ENCODE measurements at regions not wholly inside any gene's neighbourhood (a gene's known extent, or its start where the extent isn't known, plus 50 kb on each side); places are given as distances from the start of the nearest gene placed in this dataset.

DNA sequence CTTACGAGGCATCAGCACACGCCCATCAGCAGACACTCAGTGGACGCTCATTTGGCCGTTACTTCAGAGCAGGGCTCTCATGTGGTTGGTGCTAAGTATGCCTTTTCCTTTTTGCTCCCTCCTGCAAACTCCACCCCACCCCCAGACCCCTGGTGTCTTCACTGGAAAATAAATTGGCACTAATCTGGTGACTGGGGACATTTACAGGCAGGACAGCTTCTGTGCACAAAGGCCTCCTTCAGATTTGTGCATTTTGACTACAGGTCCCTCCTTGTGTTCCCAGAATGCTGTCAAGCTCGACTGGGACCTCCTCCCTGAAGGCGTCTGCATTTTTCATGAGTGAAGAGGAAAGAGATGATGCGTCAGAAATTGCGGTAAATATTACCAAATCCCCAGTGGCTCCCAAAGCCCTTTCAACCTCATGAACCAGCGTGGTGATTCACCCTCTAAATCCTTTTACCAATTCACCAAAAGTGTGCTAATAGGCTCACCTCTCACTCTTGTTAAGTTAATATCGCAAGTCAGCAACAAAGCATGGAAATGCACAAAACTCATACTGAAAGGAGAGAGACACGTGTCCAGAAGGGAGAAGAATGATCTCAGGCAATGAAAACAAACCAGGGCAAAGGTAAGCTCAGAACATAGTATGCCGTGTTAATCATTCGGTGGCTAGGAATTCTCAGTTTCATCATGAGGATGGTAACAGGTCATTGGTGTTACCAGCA is 119.0 kb downstream of the NKX6-1 start:
- Histone ChIP-seq H3K36me3 (no peaks in the 10 kb centered on the region), H3K27me3 (no peaks in the 10 kb centered on the region), H3K4me1 (no peaks in the 10 kb centered on the region), H3K4me3 (no peak overlapping the region), H3K27ac (no peak overlapping the region), H3K9me3 (no peaks in the 10 kb centered on the region)
- no peak for DNase-seq
- TF ChIP-seq, protein P1, sequence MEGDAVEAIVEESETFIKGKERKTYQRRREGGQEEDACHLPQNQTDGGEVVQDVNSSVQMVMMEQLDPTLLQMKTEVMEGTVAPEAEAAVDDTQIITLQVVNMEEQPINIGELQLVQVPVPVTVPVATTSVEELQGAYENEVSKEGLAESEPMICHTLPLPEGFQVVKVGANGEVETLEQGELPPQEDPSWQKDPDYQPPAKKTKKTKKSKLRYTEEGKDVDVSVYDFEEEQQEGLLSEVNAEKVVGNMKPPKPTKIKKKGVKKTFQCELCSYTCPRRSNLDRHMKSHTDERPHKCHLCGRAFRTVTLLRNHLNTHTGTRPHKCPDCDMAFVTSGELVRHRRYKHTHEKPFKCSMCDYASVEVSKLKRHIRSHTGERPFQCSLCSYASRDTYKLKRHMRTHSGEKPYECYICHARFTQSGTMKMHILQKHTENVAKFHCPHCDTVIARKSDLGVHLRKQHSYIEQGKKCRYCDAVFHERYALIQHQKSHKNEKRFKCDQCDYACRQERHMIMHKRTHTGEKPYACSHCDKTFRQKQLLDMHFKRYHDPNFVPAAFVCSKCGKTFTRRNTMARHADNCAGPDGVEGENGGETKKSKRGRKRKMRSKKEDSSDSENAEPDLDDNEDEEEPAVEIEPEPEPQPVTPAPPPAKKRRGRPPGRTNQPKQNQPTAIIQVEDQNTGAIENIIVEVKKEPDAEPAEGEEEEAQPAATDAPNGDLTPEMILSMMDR (IDR thresholded peaks at IDR 0.05): no peak
- intact Hi-C loops (cut with DNase I; ENCODE audit: low total_unique reads): no loop called here

DNA sequence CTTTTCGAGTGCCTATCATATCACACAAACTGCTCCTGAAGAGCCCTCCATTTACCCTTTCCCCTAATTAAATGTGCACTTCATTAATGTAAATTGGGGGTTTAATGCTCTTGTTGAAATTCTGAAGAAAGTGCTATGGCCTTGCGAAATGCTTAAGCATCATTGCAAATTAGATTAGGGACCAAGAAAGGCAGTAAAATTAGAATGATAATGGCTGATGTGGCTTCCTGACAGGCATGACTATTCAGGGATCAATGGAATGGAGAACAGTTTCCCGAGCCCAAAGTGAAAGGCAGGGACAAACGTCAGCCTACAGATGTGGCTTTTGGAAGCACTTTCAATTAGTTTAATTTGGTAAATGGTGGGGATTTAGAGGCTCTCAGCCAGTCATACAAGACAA is 120.1 kb downstream of the NKX6-1 start:
- H3K36me3 ChIP-seq: no peaks in the 10 kb centered on the region
- no peaks in the 10 kb centered on the region for H3K27me3 ChIP-seq
- TF ChIP-seq, protein P1 (IDR thresholded peaks at IDR 0.05): no peak
- intact Hi-C loops (cut with DNase I; ENCODE audit: low total_unique reads): no loop called here
- no peaks in the 10 kb centered on the region for H3K4me1 ChIP-seq
- DNase-seq: no peak
- no peak overlapping the region for H3K4me3 ChIP-seq
- no peaks in the 10 kb centered on the region for H3K9me3 ChIP-seq
- no peak overlapping the region for H3K27ac ChIP-seq

DNA sequence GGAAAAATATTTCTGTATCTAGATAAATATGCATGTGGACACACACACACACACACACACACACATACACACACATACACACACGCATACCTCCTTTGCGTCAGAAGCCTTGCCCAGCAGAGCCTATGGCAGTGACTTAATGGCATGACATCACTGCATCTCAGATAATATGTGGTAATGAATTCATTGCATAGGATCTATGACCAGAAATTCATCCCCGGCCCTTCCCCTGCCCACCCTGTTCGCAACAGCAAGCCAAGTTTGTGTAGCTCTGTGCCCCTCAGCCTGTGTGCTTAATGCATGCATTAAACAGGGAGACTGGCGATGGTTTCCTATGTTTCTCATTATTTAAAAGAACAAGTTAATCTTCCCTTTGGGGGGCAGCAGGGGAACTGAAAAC is 120.7 kb downstream of the NKX6-1 start:
- no peak overlapping the region for H3K4me3 ChIP-seq
- H3K36me3 ChIP-seq: no peaks in the 10 kb centered on the region
- H3K27ac ChIP-seq: no peak overlapping the region
- H3K27me3 ChIP-seq: no peaks in the 10 kb centered on the region
- no peaks in the 10 kb centered on the region for H3K9me3 ChIP-seq
- H3K4me1 ChIP-seq: no peaks in the 10 kb centered on the region
- intact Hi-C loops (cut with DNase I; ENCODE audit: low total_unique reads): no loop called here
- DNase-seq: no peak
- TF ChIP-seq, protein P1 (IDR thresholded peaks at IDR 0.05): no peak

DNA sequence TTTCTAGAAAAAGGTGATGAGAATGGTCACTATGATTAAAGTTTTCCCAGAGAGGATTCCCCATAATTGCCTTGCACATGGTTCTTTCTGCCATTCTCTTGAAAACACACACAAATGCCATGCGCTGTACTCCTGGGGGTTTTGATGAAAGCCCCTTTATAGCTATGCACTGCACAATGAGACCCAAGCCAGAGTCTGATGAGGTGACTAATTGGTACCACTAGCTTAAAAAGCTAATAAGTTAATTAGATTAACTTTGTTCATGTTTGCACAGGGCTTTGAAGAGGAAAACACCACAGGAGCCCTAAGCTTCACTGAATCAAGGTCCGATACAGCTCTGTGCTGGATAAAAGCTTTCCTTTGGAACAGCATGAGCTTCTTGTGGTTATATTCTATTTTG is 132.2 kb downstream of the NKX6-1 start:
- TF ChIP-seq, protein P1 (IDR thresholded peaks at IDR 0.05): no peak
- H3K27me3 ChIP-seq: no peaks in the 10 kb centered on the region
- intact Hi-C loops (cut with DNase I; ENCODE audit: low total_unique reads): no loop called here

DNA sequence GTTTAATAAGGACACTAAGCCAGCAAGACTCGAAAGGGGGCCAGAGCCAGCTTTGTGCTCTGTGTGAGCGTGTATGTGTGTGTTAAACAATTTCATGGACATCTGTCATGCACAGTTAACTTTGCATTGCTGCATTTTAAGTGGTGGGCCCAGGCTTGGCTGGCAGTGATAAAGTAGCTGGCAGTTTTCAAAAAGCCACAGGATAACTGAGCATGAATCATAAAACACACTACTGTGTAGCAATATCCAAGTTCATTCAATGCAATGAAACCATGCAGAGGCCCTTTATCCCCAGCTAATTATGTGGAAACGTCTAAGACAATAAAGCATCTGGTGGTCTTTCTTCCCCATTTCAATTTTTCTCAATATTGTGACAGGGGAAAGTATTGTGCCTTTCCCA is 132.9 kb downstream of the NKX6-1 start:
- intact Hi-C loops (cut with DNase I; ENCODE audit: low total_unique reads): no loop called here
- TF ChIP-seq, protein P1 (IDR thresholded peaks at IDR 0.05): no peak
- DNase-seq: no peak

More for the DNA sequence above, 132.2 kb downstream of the NKX6-1 start:
- no peak for DNase-seq
- Histone ChIP-seq H3K9me3 (no peaks in the 10 kb centered on the region), H3K4me3 (no peak overlapping the region), H3K4me1 (no peaks in the 10 kb centered on the region), H3K36me3 (no peaks in the 10 kb centered on the region), H3K27ac (no peak overlapping the region)

More for the DNA sequence above, 132.9 kb downstream of the NKX6-1 start:
- Histone ChIP-seq H3K9me3 (peaks cover 0 to 5% (median 4%) of the 10 kb centered on the region in 3 donors), H3K27ac (no peak overlapping the region), H3K36me3 (no peaks in the 10 kb centered on the region), H3K27me3 (no peaks in the 10 kb centered on the region), H3K4me3 (no peak overlapping the region), H3K4me1 (no peaks in the 10 kb centered on the region)
